ENCODE measurements at regions not wholly inside any gene's neighbourhood (a gene's known extent, or its start where the extent isn't known, plus 50 kb on each side); places are given as distances from the start of the nearest gene placed in this dataset.

GRCh38 chr2:48039209-48039990, 133.1 kb upstream of the FBXO11 start:
- no peak for TF ChIP-seq POLR2A (IDR thresholded peaks at IDR 0.05)
- TF ChIP-seq, protein P1, sequence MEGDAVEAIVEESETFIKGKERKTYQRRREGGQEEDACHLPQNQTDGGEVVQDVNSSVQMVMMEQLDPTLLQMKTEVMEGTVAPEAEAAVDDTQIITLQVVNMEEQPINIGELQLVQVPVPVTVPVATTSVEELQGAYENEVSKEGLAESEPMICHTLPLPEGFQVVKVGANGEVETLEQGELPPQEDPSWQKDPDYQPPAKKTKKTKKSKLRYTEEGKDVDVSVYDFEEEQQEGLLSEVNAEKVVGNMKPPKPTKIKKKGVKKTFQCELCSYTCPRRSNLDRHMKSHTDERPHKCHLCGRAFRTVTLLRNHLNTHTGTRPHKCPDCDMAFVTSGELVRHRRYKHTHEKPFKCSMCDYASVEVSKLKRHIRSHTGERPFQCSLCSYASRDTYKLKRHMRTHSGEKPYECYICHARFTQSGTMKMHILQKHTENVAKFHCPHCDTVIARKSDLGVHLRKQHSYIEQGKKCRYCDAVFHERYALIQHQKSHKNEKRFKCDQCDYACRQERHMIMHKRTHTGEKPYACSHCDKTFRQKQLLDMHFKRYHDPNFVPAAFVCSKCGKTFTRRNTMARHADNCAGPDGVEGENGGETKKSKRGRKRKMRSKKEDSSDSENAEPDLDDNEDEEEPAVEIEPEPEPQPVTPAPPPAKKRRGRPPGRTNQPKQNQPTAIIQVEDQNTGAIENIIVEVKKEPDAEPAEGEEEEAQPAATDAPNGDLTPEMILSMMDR (IDR thresholded peaks at IDR 0.05) = no peak

Data from right lobe of liver (tissue), 4 donors.